ENCODE measurements at regions not wholly inside any gene's neighbourhood (a gene's known extent, or its start where the extent isn't known, plus 50 kb on each side); places are given as distances from the start of the nearest gene placed in this dataset.

GRCh38 chr4:22986881-22987280 is 294.1 kb downstream of the GBA3 start:
- no peaks in the 10 kb centered on the region for H3K36me3 ChIP-seq (ENCODE audit: control insufficient read depth, insufficient read depth, low read length, severe bottlenecking)
- no peaks in the 10 kb centered on the region for H3K27me3 ChIP-seq (replicated peaks; ENCODE audit: control insufficient read depth, insufficient read depth, low read length)
- no peak overlapping the region for H3K9ac ChIP-seq (ENCODE audit: low read length)
- DNase-seq (ENCODE audit: low read depth) = no peak
- H3K9me3 ChIP-seq (ENCODE audit: control insufficient read depth, low read length) = peaks cover 14% of the 10 kb centered on the region
- H3K4me1 ChIP-seq (ENCODE audit: control insufficient read depth, insufficient read depth, low read length) = no peaks in the 10 kb centered on the region
- H3K4me3 ChIP-seq (ENCODE audit: low read length) = no peak overlapping the region

- no peak overlapping the region for H3K9ac ChIP-seq (ENCODE audit: low read length)
- H3K36me3 ChIP-seq (ENCODE audit: control insufficient read depth, insufficient read depth, low read length, severe bottlenecking) = no peaks in the 10 kb centered on the region
- H3K27me3 ChIP-seq (replicated peaks; ENCODE audit: control insufficient read depth, insufficient read depth, low read length) = no peaks in the 10 kb centered on the region
- no peak overlapping the region for H3K4me3 ChIP-seq (ENCODE audit: low read length)
- no peak for DNase-seq (ENCODE audit: low read depth)
- peaks cover 19% of the 10 kb centered on the region for H3K9me3 ChIP-seq (ENCODE audit: control insufficient read depth, low read length)
- no peaks in the 10 kb centered on the region for H3K4me1 ChIP-seq (ENCODE audit: control insufficient read depth, insufficient read depth, low read length)
Observed at GRCh38 chr4:22986262-22986661, 293.5 kb downstream of the GBA3 start.

GRCh38 chr4:22984390-22984789 is 291.7 kb downstream of the GBA3 start:
- H3K9me3 ChIP-seq (ENCODE audit: control insufficient read depth, low read length) = peaks cover 21% of the 10 kb centered on the region
- no peaks in the 10 kb centered on the region for H3K36me3 ChIP-seq (ENCODE audit: control insufficient read depth, insufficient read depth, low read length, severe bottlenecking)
- no peaks in the 10 kb centered on the region for H3K27me3 ChIP-seq (replicated peaks; ENCODE audit: control insufficient read depth, insufficient read depth, low read length)
- no peaks in the 10 kb centered on the region for H3K4me1 ChIP-seq (ENCODE audit: control insufficient read depth, insufficient read depth, low read length)
- no peak for DNase-seq (ENCODE audit: low read depth)
- no peak overlapping the region for H3K4me3 ChIP-seq (ENCODE audit: low read length)
- H3K9ac ChIP-seq (ENCODE audit: low read length) = no peak overlapping the region

- DNase-seq (ENCODE audit: low read depth) = no peak
- H3K9me3 ChIP-seq (ENCODE audit: control insufficient read depth, low read length) = peaks cover 29% of the 10 kb centered on the region
Observed at GRCh38 chr4:22978656-22979055, 285.9 kb downstream of the GBA3 start.

GRCh38 chr4:22970665-22971064 is 277.9 kb downstream of the GBA3 start:
- Histone ChIP-seq H3K27me3 (replicated peaks; ENCODE audit: control insufficient read depth, insufficient read depth, low read length) (no peaks in the 10 kb centered on the region), H3K4me1 (ENCODE audit: control insufficient read depth, insufficient read depth, low read length) (peaks cover 9% of the 10 kb centered on the region), H3K4me3 (ENCODE audit: low read length) (no peak overlapping the region), H3K36me3 (ENCODE audit: control insufficient read depth, insufficient read depth, low read length, severe bottlenecking) (no peaks in the 10 kb centered on the region), H3K9ac (ENCODE audit: low read length) (no peak overlapping the region), H3K9me3 (ENCODE audit: control insufficient read depth, low read length) (peaks cover 10% of the 10 kb centered on the region)
- no peak for DNase-seq (ENCODE audit: low read depth)

More at GRCh38 chr4:22978656-22979055, 285.9 kb downstream of the GBA3 start:
- Histone ChIP-seq H3K4me3 (ENCODE audit: low read length) (no peak overlapping the region), H3K9ac (ENCODE audit: low read length) (no peak overlapping the region), H3K36me3 (ENCODE audit: control insufficient read depth, insufficient read depth, low read length, severe bottlenecking) (no peaks in the 10 kb centered on the region), H3K4me1 (ENCODE audit: control insufficient read depth, insufficient read depth, low read length) (no peaks in the 10 kb centered on the region), H3K27me3 (replicated peaks; ENCODE audit: control insufficient read depth, insufficient read depth, low read length) (no peaks in the 10 kb centered on the region)

GRCh38 chr4:22969287-22969896 is 276.7 kb downstream of the GBA3 start:
- H3K27me3 ChIP-seq (replicated peaks; ENCODE audit: control insufficient read depth, insufficient read depth, low read length) = no peaks in the 10 kb centered on the region
- H3K36me3 ChIP-seq (ENCODE audit: control insufficient read depth, insufficient read depth, low read length, severe bottlenecking) = no peaks in the 10 kb centered on the region
- no peaks in the 10 kb centered on the region for H3K9me3 ChIP-seq (ENCODE audit: control insufficient read depth, low read length)
- no peak overlapping the region for H3K4me3 ChIP-seq (ENCODE audit: low read length)
- H3K4me1 ChIP-seq (ENCODE audit: control insufficient read depth, insufficient read depth, low read length) = peaks cover 9% of the 10 kb centered on the region
- H3K9ac ChIP-seq (ENCODE audit: low read length) = no peak overlapping the region
- no peak for DNase-seq (ENCODE audit: low read depth)

GRCh38 chr4:22962295-22962694 is 269.6 kb downstream of the GBA3 start:
- H3K9ac ChIP-seq (ENCODE audit: low read length) = no peak overlapping the region
- peak; percentile 12 for DNase-seq (ENCODE audit: low read depth)
- no peaks in the 10 kb centered on the region for H3K27me3 ChIP-seq (replicated peaks; ENCODE audit: control insufficient read depth, insufficient read depth, low read length)
- no peaks in the 10 kb centered on the region for H3K4me1 ChIP-seq (ENCODE audit: control insufficient read depth, insufficient read depth, low read length)
- H3K9me3 ChIP-seq (ENCODE audit: control insufficient read depth, low read length) = no peaks in the 10 kb centered on the region
- no peak overlapping the region for H3K4me3 ChIP-seq (ENCODE audit: low read length)
- no peaks in the 10 kb centered on the region for H3K36me3 ChIP-seq (ENCODE audit: control insufficient read depth, insufficient read depth, low read length, severe bottlenecking)

GRCh38 chr4:22959483-22959882 is 266.7 kb downstream of the GBA3 start:
- H3K36me3 ChIP-seq (ENCODE audit: control insufficient read depth, insufficient read depth, low read length, severe bottlenecking) = no peaks in the 10 kb centered on the region
- DNase-seq (ENCODE audit: low read depth) = no peak
- H3K27me3 ChIP-seq (replicated peaks; ENCODE audit: control insufficient read depth, insufficient read depth, low read length) = no peaks in the 10 kb centered on the region
- H3K4me3 ChIP-seq (ENCODE audit: low read length) = no peak overlapping the region
- no peaks in the 10 kb centered on the region for H3K4me1 ChIP-seq (ENCODE audit: control insufficient read depth, insufficient read depth, low read length)
- no peak overlapping the region for H3K9ac ChIP-seq (ENCODE audit: low read length)
- H3K9me3 ChIP-seq (ENCODE audit: control insufficient read depth, low read length) = no peaks in the 10 kb centered on the region

GRCh38 chr4:22957774-22958309 is 265.1 kb downstream of the GBA3 start:
- DNase-seq (ENCODE audit: low read depth) = no peak
- Histone ChIP-seq H3K4me1 (ENCODE audit: control insufficient read depth, insufficient read depth, low read length) (no peaks in the 10 kb centered on the region), H3K9me3 (ENCODE audit: control insufficient read depth, low read length) (no peaks in the 10 kb centered on the region), H3K4me3 (ENCODE audit: low read length) (no peak overlapping the region), H3K36me3 (ENCODE audit: control insufficient read depth, insufficient read depth, low read length, severe bottlenecking) (no peaks in the 10 kb centered on the region), H3K9ac (ENCODE audit: low read length) (no peak overlapping the region), H3K27me3 (replicated peaks; ENCODE audit: control insufficient read depth, insufficient read depth, low read length) (no peaks in the 10 kb centered on the region)

- Histone ChIP-seq H3K4me1 (ENCODE audit: control insufficient read depth, insufficient read depth, low read length) (no peaks in the 10 kb centered on the region), H3K4me3 (ENCODE audit: low read length) (no peak overlapping the region), H3K36me3 (ENCODE audit: control insufficient read depth, insufficient read depth, low read length, severe bottlenecking) (no peaks in the 10 kb centered on the region), H3K27me3 (replicated peaks; ENCODE audit: control insufficient read depth, insufficient read depth, low read length) (no peaks in the 10 kb centered on the region), H3K9me3 (ENCODE audit: control insufficient read depth, low read length) (no peaks in the 10 kb centered on the region), H3K9ac (ENCODE audit: low read length) (no peak overlapping the region)
- DNase-seq (ENCODE audit: low read depth) = no peak
Observed at GRCh38 chr4:22949161-22949855, 256.6 kb downstream of the GBA3 start.

GRCh38 chr4:22947851-22948250 is 255.1 kb downstream of the GBA3 start:
- Histone ChIP-seq H3K9me3 (ENCODE audit: control insufficient read depth, low read length) (no peaks in the 10 kb centered on the region), H3K4me1 (ENCODE audit: control insufficient read depth, insufficient read depth, low read length) (no peaks in the 10 kb centered on the region), H3K9ac (ENCODE audit: low read length) (no peak overlapping the region), H3K4me3 (ENCODE audit: low read length) (no peak overlapping the region), H3K36me3 (ENCODE audit: control insufficient read depth, insufficient read depth, low read length, severe bottlenecking) (no peaks in the 10 kb centered on the region), H3K27me3 (replicated peaks; ENCODE audit: control insufficient read depth, insufficient read depth, low read length) (no peaks in the 10 kb centered on the region)
- DNase-seq (ENCODE audit: low read depth) = no peak
